ENCODE measurements at regions not wholly inside any gene's neighbourhood (a gene's known extent, or its start where the extent isn't known, plus 50 kb on each side); places are given as distances from the start of the nearest gene placed in this dataset.

- TF ChIP-seq REST (IDR thresholded peaks at IDR 0.05): no peak
Observed at GRCh38 chr3:144286235-144286910, 314.8 kb downstream of the DIPK2A start (continued).

GRCh38 chr3:144287001-144287400 is 315.4 kb downstream of the DIPK2A start:
- WGBS: 48% methylated on average over 1 of the region's 1 CpG
- Histone ChIP-seq H3K4me3 (ENCODE audit: low read depth in 1 of 3, low read length in 3 of 3) (no peak overlapping the region), H3K9me3 (ENCODE audit: control insufficient read depth in 4 of 4, low read length in 3 of 4) (peaks cover 0 to 1% (median 0%) of the 10 kb centered on the region in 4 donors), H3K9ac (ENCODE audit: low read depth in 1 of 2, low read length in 2 of 2) (no peak overlapping the region), H3K36me3 (ENCODE audit: control insufficient read depth in 4 of 4, insufficient read depth in 3 of 4, low read depth in 1 of 4, low read length in 3 of 4) (no peaks in the 10 kb centered on the region), H3K4me1 (ENCODE audit: control insufficient read depth in 4 of 4, insufficient read depth in 4 of 4, low read length in 3 of 4) (no peaks in the 10 kb centered on the region), H3K27ac (ENCODE audit: low read depth in 1 of 2, low read length in 2 of 2) (no peak overlapping the region), H3K27me3 (ENCODE audit: control insufficient read depth in 4 of 4, insufficient read depth in 4 of 4, low read length in 3 of 4) (no peaks in the 10 kb centered on the region)
- no peak for TF ChIP-seq SP1 (IDR thresholded peaks at IDR 0.05)
- no peak for TF ChIP-seq EGR1 (IDR thresholded peaks at IDR 0.05; ENCODE audit: low read depth in 2 of 2)
- no peak for TF ChIP-seq REST (IDR thresholded peaks at IDR 0.05)
- TF ChIP-seq RXRA (IDR thresholded peaks at IDR 0.05): no peak
- TF ChIP-seq HNF4G (IDR thresholded peaks at IDR 0.05): no peak
- no peak for TF ChIP-seq CTCF (IDR thresholded peaks at IDR 0.05; ENCODE audit: low read depth, low read length, missing input control)
- TF ChIP-seq NR2F2 (IDR thresholded peaks at IDR 0.05): no peak
- no peak for TF ChIP-seq FOXA2 (IDR thresholded peaks at IDR 0.05)
- TF ChIP-seq, protein P1, sequence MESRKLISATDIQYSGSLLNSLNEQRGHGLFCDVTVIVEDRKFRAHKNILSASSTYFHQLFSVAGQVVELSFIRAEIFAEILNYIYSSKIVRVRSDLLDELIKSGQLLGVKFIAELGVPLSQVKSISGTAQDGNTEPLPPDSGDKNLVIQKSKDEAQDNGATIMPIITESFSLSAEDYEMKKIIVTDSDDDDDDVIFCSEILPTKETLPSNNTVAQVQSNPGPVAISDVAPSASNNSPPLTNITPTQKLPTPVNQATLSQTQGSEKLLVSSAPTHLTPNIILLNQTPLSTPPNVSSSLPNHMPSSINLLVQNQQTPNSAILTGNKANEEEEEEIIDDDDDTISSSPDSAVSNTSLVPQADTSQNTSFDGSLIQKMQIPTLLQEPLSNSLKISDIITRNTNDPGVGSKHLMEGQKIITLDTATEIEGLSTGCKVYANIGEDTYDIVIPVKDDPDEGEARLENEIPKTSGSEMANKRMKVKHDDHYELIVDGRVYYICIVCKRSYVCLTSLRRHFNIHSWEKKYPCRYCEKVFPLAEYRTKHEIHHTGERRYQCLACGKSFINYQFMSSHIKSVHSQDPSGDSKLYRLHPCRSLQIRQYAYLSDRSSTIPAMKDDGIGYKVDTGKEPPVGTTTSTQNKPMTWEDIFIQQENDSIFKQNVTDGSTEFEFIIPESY (IDR thresholded peaks at IDR 0.05): no peak
- no peak for TF ChIP-seq HNF4A (conservative IDR thresholded peaks at IDR 0.05)
- TF ChIP-seq ATF3 (IDR thresholded peaks at IDR 0.05): no peak
- TF ChIP-seq RAD21 (IDR thresholded peaks at IDR 0.05): no peak
- TF ChIP-seq MAX (IDR thresholded peaks at IDR 0.05): no peak
- no peak for TF ChIP-seq JUND (IDR thresholded peaks at IDR 0.05)
- TF ChIP-seq GABPA (IDR thresholded peaks at IDR 0.05 in 1 of 2, conservative IDR thresholded peaks at IDR 0.05 in 1 of 2): no peak
- no peak for TF ChIP-seq FOXA1 (IDR thresholded peaks at IDR 0.05)
- no peak for TF ChIP-seq TAF1 (conservative IDR thresholded peaks at IDR 0.05)
- TF ChIP-seq YY1 (IDR thresholded peaks at IDR 0.05): no peak
- DNase-seq (ENCODE audit: low spot score): no peak
